Mesothelial cell of epicardium (in vitro differentiated cells): ENCODE measurements at regions not wholly inside any gene's neighbourhood (a gene's known extent, or its start where the extent isn't known, plus 50 kb on each side); places are given as distances from the start of the nearest gene placed in this dataset.

ENCODE experiments used
- DNase-seq, 2 experiments: peaks; one replicate each; pipeline ENCODE4 v3.0.0; 2021; ENCODE audit warnings: low spot score in 2 of 2; ENCODE audit not compliant: unreplicated experiment in 2 of 2
- H3K27ac Mint-ChIP-seq: 2 replicates; pipeline ENCODE4 v1.8.0; 2021; ENCODE audit warnings: mixed read lengths
- H3K27me3 Mint-ChIP-seq: 2 replicates; pipeline ENCODE4 v1.8.0; 2021; ENCODE audit warnings: low read depth, mixed read lengths
- H3K36me3 Mint-ChIP-seq: 2 replicates; pipeline ENCODE4 v1.8.0; 2021; ENCODE audit warnings: mixed read lengths
- H3K4me1 Mint-ChIP-seq: 2 replicates; pipeline ENCODE4 v1.8.0; 2021; ENCODE audit warnings: mixed read lengths
- H3K4me3 Mint-ChIP-seq: 2 replicates; pipeline ENCODE4 v1.8.0; 2021; ENCODE audit warnings: mild to moderate bottlenecking, moderate library complexity, mixed read lengths
- H3K9me3 Mint-ChIP-seq: 2 replicates; pipeline ENCODE4 v1.8.0; 2021; ENCODE audit warnings: mixed read lengths
- TF ChIP-seq, protein P1 (sequence below): fragments of 200-600 bp; sonication (generic); IDR thresholded peaks from one replicate; pipeline ENCODE4 v1.5.0; 2021; ENCODE audit warnings: antibody characterized with exemption; ENCODE audit not compliant: unreplicated experiment

DNA sequence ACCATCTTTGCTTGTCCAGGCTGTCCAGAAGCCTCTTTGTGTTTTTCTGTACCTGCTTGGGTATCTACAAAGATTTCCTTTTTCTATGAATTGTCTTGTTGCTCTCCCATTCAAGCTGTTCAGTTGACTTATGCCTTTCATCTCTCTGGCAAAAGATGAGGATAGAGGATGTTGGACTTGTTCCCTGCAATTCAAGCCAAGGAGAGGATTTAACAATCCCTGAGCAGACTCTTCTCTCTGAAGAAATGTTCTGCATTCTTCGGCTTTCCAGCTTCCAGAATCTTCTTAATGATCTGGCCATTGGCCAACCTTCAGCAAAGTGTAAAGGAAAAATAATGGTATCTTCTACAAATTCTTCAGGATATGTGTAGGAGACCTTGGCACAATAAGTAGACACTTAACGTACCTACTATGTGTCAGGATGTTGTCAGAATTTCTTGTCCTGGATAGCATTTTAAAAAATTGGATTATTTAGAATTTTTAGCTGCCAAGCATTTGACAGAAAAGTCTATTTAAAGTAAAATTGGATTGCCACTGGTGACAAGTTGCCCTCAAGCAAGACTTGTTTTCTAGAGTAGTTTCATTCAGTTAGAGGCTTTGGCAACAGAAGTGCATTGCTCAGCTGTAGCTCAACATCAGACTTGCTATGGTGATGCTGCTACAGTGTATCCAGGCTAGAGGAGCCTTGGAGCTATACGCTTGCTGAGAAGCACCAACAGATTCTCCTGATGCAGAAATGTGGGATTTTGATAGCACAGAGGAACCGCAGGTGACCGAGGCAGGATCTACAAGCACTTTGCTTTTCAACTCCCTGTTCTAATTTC is 455.7 kb downstream of the SUCLA2 start:
- no peak overlapping the region for H3K4me3 Mint-ChIP-seq
- TF ChIP-seq, protein P1, sequence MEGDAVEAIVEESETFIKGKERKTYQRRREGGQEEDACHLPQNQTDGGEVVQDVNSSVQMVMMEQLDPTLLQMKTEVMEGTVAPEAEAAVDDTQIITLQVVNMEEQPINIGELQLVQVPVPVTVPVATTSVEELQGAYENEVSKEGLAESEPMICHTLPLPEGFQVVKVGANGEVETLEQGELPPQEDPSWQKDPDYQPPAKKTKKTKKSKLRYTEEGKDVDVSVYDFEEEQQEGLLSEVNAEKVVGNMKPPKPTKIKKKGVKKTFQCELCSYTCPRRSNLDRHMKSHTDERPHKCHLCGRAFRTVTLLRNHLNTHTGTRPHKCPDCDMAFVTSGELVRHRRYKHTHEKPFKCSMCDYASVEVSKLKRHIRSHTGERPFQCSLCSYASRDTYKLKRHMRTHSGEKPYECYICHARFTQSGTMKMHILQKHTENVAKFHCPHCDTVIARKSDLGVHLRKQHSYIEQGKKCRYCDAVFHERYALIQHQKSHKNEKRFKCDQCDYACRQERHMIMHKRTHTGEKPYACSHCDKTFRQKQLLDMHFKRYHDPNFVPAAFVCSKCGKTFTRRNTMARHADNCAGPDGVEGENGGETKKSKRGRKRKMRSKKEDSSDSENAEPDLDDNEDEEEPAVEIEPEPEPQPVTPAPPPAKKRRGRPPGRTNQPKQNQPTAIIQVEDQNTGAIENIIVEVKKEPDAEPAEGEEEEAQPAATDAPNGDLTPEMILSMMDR, result no peak
- DNase-seq, result no peak
- no peaks in the 10 kb centered on the region for H3K36me3 Mint-ChIP-seq
- peaks cover 8% of the 10 kb centered on the region for H3K27me3 Mint-ChIP-seq
- no peaks in the 10 kb centered on the region for H3K9me3 Mint-ChIP-seq
- peaks cover 6% of the 10 kb centered on the region for H3K4me1 Mint-ChIP-seq
- H3K27ac Mint-ChIP-seq, result no peak overlapping the region

DNA sequence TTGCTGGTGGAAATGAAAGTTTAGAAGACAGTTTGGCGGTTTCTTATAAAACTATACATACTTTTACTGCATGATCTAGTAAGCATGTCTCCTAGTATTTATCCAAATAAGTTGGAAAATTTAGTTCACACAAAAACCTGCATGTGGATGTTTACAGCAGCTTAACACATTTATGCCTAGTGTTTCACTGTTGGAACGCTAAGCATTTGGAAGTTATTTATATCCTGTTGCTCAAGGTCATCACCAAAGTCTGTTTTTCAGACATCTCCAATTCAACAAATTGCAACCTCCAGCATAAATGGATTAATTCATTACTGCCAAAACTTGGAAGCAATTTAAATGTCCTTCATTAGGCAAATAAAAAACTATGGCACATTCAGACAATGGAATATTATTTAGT is 461.8 kb downstream of the SUCLA2 start:
- Mint-ChIP-seq H3K36me3 (no peaks in the 10 kb centered on the region), H3K27ac (no peak overlapping the region), H3K9me3 (peaks cover 15% of the 10 kb centered on the region), H3K27me3 (peaks cover 7% of the 10 kb centered on the region), H3K4me1 (no peaks in the 10 kb centered on the region), H3K4me3 (no peak overlapping the region)
- TF ChIP-seq, protein P1, result no peak
- no peak for DNase-seq

DNA sequence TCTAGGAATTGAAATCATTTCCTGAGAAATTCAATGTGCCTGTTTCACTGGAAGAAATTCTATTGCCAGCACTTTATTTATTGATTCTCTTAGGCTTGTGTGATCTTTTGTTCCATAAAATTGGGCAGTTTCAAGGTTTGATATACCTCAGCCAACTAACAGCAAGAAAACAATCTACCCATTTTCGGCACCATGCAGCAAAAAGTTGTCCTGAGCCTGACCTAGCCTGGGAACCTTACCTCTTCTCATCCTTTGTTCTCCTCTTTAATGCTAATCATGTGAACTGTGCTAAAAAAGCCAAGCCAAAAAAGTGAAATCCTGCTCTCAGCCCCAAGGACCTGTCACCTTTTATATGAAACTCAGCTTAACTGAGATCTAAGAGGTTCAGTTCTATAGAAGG is 477.3 kb downstream of the SUCLA2 start:
- H3K9me3 Mint-ChIP-seq, result no peaks in the 10 kb centered on the region

DNA sequence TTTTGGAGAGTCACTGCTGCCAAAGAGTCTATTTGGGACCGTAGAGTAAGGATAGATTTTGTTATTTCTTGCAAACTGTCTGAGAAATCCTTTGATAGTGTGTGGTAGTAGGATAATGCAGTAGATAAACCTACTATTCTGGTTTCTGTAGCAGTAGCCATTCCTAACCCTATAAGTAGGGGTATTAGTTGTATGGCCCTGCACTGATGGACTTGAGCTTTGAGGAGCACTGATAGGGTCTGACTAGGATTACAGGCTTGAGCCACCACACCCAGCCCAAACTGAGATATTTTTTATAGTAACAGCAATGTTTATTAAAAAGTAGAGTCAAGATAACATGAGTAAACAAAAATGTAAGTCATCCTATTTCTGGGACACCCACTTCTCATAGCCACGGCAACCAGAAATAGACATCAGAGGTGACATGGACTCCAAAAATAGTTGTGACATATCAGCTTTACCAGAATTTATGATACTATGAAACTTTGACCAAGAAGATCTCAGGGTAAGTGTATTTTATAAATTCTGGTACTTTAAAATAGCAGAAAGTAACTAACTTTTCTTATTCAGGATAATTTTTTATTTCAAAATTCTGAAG is 479.1 kb downstream of the SUCLA2 start:
- H3K27ac Mint-ChIP-seq, result no peak overlapping the region
- H3K4me3 Mint-ChIP-seq, result no peak overlapping the region
- H3K9me3 Mint-ChIP-seq, result no peaks in the 10 kb centered on the region
- TF ChIP-seq, protein P1, result no peak
- no peaks in the 10 kb centered on the region for H3K36me3 Mint-ChIP-seq
- no peak for DNase-seq
- no peaks in the 10 kb centered on the region for H3K4me1 Mint-ChIP-seq
- H3K27me3 Mint-ChIP-seq, result no peaks in the 10 kb centered on the region

More for the DNA sequence above, 477.3 kb downstream of the SUCLA2 start:
- no peak for DNase-seq
- no peaks in the 10 kb centered on the region for H3K4me1 Mint-ChIP-seq
- no peak overlapping the region for H3K4me3 Mint-ChIP-seq
- H3K27ac Mint-ChIP-seq, result no peak overlapping the region
- H3K27me3 Mint-ChIP-seq, result no peaks in the 10 kb centered on the region
- H3K36me3 Mint-ChIP-seq, result no peaks in the 10 kb centered on the region
- TF ChIP-seq, protein P1, result no peak

DNA sequence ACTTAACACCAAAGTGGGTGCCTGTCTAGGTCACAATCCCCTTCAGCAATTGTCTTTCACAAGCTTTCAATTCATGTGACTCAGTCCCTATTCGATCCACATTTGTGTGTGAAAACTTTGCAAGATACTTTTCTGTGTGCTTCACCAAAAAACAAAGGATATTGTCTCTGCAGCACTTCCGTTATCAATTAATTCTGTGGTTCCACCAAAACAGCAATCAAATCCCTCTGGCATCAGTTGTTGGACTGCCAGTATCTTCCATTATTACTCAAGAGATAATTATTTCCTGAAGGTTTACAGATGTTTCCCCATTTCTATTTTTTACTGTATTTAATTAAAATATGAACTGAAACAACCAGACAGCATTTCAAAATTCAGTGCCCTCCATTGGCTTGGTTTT is 481.4 kb downstream of the SUCLA2 start:
- peaks cover 17% of the 10 kb centered on the region for H3K9me3 Mint-ChIP-seq
- peaks cover 5% of the 10 kb centered on the region for H3K36me3 Mint-ChIP-seq
- H3K27ac Mint-ChIP-seq, result no peak overlapping the region
- H3K4me1 Mint-ChIP-seq, result no peaks in the 10 kb centered on the region
- DNase-seq, result no peak
- H3K27me3 Mint-ChIP-seq, result no peaks in the 10 kb centered on the region
- H3K4me3 Mint-ChIP-seq, result no peak overlapping the region
- TF ChIP-seq, protein P1, result no peak
